CD14-positive monocyte (primary cell): ENCODE measurements at regions not wholly inside any gene's neighbourhood (a gene's known extent, or its start where the extent isn't known, plus 50 kb on each side); places are given as distances from the start of the nearest gene placed in this dataset.

Source experiments
- DNase-seq, 3 donors: peaks; one replicate each; pipeline ENCODE4 v3.0.0-alpha.2; 2011 to 2022
- H2AFZ ChIP-seq: 2 replicates; pipeline ENCODE4 v1.6.0; 2012; ENCODE audit warnings: mild to moderate bottlenecking, low read depth, low read length, inconsistent platforms; ENCODE audit not compliant: insufficient read depth, poor library complexity, severe bottlenecking
- H3K27ac ChIP-seq, 2 donors: 1 replicate in 1 of 2; 2 replicates in 1 of 2; pipeline ENCODE4 v1.5.1; 2012 to 2013; ENCODE audit warnings: low read length in 2 of 2, control low read depth in 1 of 2, inconsistent platforms in 1 of 2, low read depth in 1 of 2, mild to moderate bottlenecking in 1 of 2
- H3K27me3 ChIP-seq, 2 donors: one replicate each; pipeline versions ENCODE4 v1.6.0 to v1.6.1; 2011 to 2013; ENCODE audit warnings: low read length in 2 of 2; ENCODE audit not compliant: control insufficient read depth in 2 of 2, insufficient read depth in 2 of 2
- H3K36me3 ChIP-seq, 2 donors: replicated peaks in 1 of 2; 1 replicate in 1 of 2; 2 replicates in 1 of 2; pipeline versions ENCODE4 v1.5.1 to v1.6.1; 2012 to 2013; ENCODE audit warnings: low read length in 2 of 2, control low read depth in 1 of 2, inconsistent platforms in 1 of 2, mild to moderate bottlenecking in 1 of 2; ENCODE audit not compliant: insufficient read depth in 2 of 2, control insufficient read depth in 1 of 2
- H3K4me1 ChIP-seq, 2 donors: 1 replicate in 1 of 2; 2 replicates in 1 of 2; pipeline versions ENCODE4 v1.5.1 to v1.6.1; 2012 to 2013; ENCODE audit warnings: low read length in 2 of 2, control low read depth in 1 of 2, inconsistent platforms in 1 of 2, mild to moderate bottlenecking in 1 of 2, moderate library complexity in 1 of 2; ENCODE audit not compliant: insufficient read depth in 2 of 2, control insufficient read depth in 1 of 2
- H3K4me2 ChIP-seq: replicated peaks from 2 replicates; pipeline ENCODE3; 2012; ENCODE audit warnings: low read length, moderate library complexity, mild to moderate bottlenecking; ENCODE audit not compliant: poor library complexity, severe bottlenecking; ENCODE audit errors: extremely low read depth
- H3K4me3 ChIP-seq, 3 experiments: fragments of 200-600 bp in 1 of 3; sonication (generic) in 1 of 3; replicated peaks in 1 of 3; 1 replicate in 2 of 3; 2 replicates in 1 of 3; pipeline ENCODE4 v1.5.1; 2011 to 2013; ENCODE audit warnings: low read length in 3 of 3, mild to moderate bottlenecking in 3 of 3, control low read depth in 2 of 3, low read depth in 2 of 3, inconsistent platforms in 1 of 3, moderate library complexity in 1 of 3
- H3K79me2 ChIP-seq: 2 replicates; pipeline ENCODE4 v1.6.0; 2012; ENCODE audit warnings: mild to moderate bottlenecking, control low read depth, inconsistent platforms, low read length, moderate library complexity; ENCODE audit not compliant: insufficient read depth
- H3K9ac ChIP-seq: 2 replicates; pipeline ENCODE4 v1.6.0; 2017; ENCODE audit warnings: low read length, mild to moderate bottlenecking; ENCODE audit not compliant: insufficient read depth, poor library complexity, severe bottlenecking
- H3K9me3 ChIP-seq, 2 donors: replicated peaks in 1 of 2; 1 replicate in 1 of 2; 2 replicates in 1 of 2; pipeline versions ENCODE4 v1.5.1 to v1.6.1; 2012 to 2013; ENCODE audit warnings: low read length in 2 of 2, control low read depth in 1 of 2; ENCODE audit not compliant: control insufficient read depth in 1 of 2, insufficient read depth in 1 of 2
- H4K20me1 ChIP-seq: 2 replicates; pipeline ENCODE4 v1.6.0; 2012; ENCODE audit warnings: mild to moderate bottlenecking, low read length, control low read depth, moderate library complexity; ENCODE audit not compliant: insufficient read depth
- H3K27ac Mint-ChIP-seq, 7 donors: one replicate each; pipeline ENCODE4 v1.8.0; 2020; ENCODE audit warnings: mild to moderate bottlenecking in 7 of 7, mixed read lengths in 7 of 7, moderate library complexity in 6 of 7, inconsistent platforms in 2 of 7
- H3K27me3 Mint-ChIP-seq, 3 donors: one replicate each; pipeline ENCODE4 v1.8.0; 2021 to 2022; ENCODE audit warnings: low read depth in 3 of 3, mild to moderate bottlenecking in 3 of 3, mixed read lengths in 3 of 3, moderate library complexity in 3 of 3, inconsistent platforms in 1 of 3
- H3K36me3 Mint-ChIP-seq, 2 donors: one replicate each; pipeline ENCODE4 v1.8.0; 2020; ENCODE audit warnings: mixed read lengths in 2 of 2, inconsistent platforms in 1 of 2, mild to moderate bottlenecking in 1 of 2
- H3K4me1 Mint-ChIP-seq: one replicate; pipeline ENCODE4 v1.8.0; 2020; ENCODE audit warnings: mild to moderate bottlenecking, mixed read lengths
- H3K4me3 Mint-ChIP-seq, 2 donors: one replicate each; pipeline ENCODE4 v1.8.0; 2020; ENCODE audit warnings: mild to moderate bottlenecking in 2 of 2, mixed read lengths in 2 of 2, moderate library complexity in 1 of 2
- H3K9me3 Mint-ChIP-seq, 7 donors: one replicate each; pipeline ENCODE4 v1.8.0; 2020 to 2022; ENCODE audit warnings: mixed read lengths in 7 of 7, mild to moderate bottlenecking in 6 of 7, moderate library complexity in 6 of 7, inconsistent platforms in 2 of 7
- CTCF ChIP-seq: fragments of 200-600 bp; IDR thresholded peaks from one replicate; pipeline ENCODE4 v1.8.0; 2022; ENCODE audit warnings: antibody characterized with exemption, mild to moderate bottlenecking
- WGBS: methylation state at CpG from one replicate; pipeline ENCODE4 v1.1.5; 2013; ENCODE audit warnings: missing lambda C conversion rate; ENCODE audit not compliant: insufficient coverage; 5-methylcytosine and 5-hydroxymethylcytosine counted together
- intact Hi-C, 2 donors: fragments of 100-400 bp; cut with micrococcal nuclease; formaldehyde crosslinking; loops; one replicate each; pipeline versions ENCODE4 v1.15.0 to v1.15.1; 2023

DNA sequence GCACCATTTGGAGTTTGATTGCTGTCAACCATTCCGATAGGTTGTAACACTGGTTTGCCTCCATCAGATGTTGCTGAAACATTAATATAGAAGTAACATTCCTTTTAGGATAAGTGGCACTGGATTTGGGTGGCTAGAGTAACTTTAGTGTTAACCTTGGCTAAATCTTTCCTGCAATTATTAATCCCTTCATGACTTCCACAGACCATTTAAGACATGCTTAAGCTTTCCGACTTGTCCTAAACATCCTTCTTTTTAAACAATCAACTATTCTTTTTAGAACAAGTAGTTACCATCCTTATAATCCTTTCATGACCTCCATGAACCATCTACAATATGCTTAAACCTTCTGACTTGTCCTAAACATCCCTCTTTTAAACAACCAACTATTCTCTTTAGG is 465.5 kb downstream of the DCDC2C start:
- Histone ChIP-seq H2AFZ (no peak overlapping the region), H3K27ac (no peak overlapping the region), H3K4me3 (no peak overlapping the region), H3K79me2 (no peaks in the 10 kb centered on the region), H3K9ac (no peak overlapping the region), H3K36me3 (no peaks in the 10 kb centered on the region), H3K4me1 (no peaks in the 10 kb centered on the region), H3K4me2 (no peak overlapping the region), H3K27me3 (no peaks in the 10 kb centered on the region), H4K20me1 (no peaks in the 10 kb centered on the region), H3K9me3 (peaks cover 20 to 69% of the 10 kb centered on the region in 2 donors)
- no peak overlapping the region for H3K27ac Mint-ChIP-seq
- H3K36me3 Mint-ChIP-seq, result no peaks in the 10 kb centered on the region
- no peak for DNase-seq
- peaks cover 7 to 19% (median 14%) of the 10 kb centered on the region in 7 donors for H3K9me3 Mint-ChIP-seq
- intact Hi-C loops, result no loop called here
- no peak overlapping the region for H3K4me3 Mint-ChIP-seq
- 60% methylated on average over 1 of the region's 2 CpGs for WGBS
- peaks cover 0 to 2% (median 0%) of the 10 kb centered on the region in 3 donors for H3K27me3 Mint-ChIP-seq
- no peak for TF ChIP-seq CTCF
- no peaks in the 10 kb centered on the region for H3K4me1 Mint-ChIP-seq

DNA sequence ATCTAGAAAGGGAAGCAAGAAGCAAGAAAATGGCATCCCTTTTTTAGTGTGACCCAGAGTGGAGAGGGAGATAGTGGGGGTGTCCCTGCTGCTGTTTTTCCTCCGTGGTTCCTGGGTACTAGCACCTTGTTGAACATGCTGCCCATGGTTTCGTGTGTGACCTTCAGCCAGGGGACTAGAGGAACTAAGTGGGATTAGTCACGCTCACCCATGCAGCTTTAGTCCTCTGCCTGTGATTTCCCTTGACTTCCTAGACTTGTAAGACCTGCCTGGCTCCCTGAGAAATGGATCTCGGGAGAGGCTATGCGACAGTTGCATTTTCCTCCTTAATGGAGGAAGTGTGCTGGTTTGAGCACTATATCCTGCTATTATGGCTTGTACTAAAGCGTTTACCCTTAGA is 471.4 kb downstream of the DCDC2C start:
- no peak overlapping the region for H3K4me3 Mint-ChIP-seq

More for the DNA sequence above, 471.4 kb downstream of the DCDC2C start:
- H3K4me3 ChIP-seq, result peak overlapping the region in 1 of 3 experiments; percentile 25
- no peaks in the 10 kb centered on the region for H3K27me3 ChIP-seq
- H4K20me1 ChIP-seq, result no peaks in the 10 kb centered on the region
- no peaks in the 10 kb centered on the region for H3K36me3 ChIP-seq
- no peaks in the 10 kb centered on the region for H3K36me3 Mint-ChIP-seq
- H3K27me3 Mint-ChIP-seq, result no peaks in the 10 kb centered on the region
- WGBS, result 80% methylated on average over 1 of the region's 6 CpGs
- no peak for DNase-seq
- no peaks in the 10 kb centered on the region for H3K4me1 ChIP-seq
- H3K9me3 ChIP-seq, result peaks cover 31 to 56% of the 10 kb centered on the region in 2 donors
- no peak overlapping the region for H3K27ac ChIP-seq
- peaks cover 5 to 45% (median 24%) of the 10 kb centered on the region in 7 donors for H3K9me3 Mint-ChIP-seq
- intact Hi-C loops, result no loop called here
- no peak overlapping the region for H2AFZ ChIP-seq
- H3K9ac ChIP-seq, result no peak overlapping the region
- H3K4me2 ChIP-seq, result no peak overlapping the region
- no peaks in the 10 kb centered on the region for H3K4me1 Mint-ChIP-seq
- TF ChIP-seq CTCF, result no peak
- H3K27ac Mint-ChIP-seq, result no peak overlapping the region
- no peaks in the 10 kb centered on the region for H3K79me2 ChIP-seq
